AG10803 (cell line): ENCODE measurements at regions not wholly inside any gene's neighbourhood (a gene's known extent, or its start where the extent isn't known, plus 50 kb on each side); places are given as distances from the start of the nearest gene placed in this dataset.

ENCODE experiments used
- DNase-seq: peaks from one replicate; pipeline ENCODE4 v3.0.0; 2010; ENCODE audit warnings: low read depth
- H3K4me3 ChIP-seq: 2 replicates; pipeline ENCODE4 v1.5.1; 2011; ENCODE audit warnings: mild to moderate bottlenecking, low read length, control low read depth
- TF ChIP-seq, protein P1 (sequence below): conservative IDR thresholded peaks from 2 replicates; pipeline ENCODE4 v1.5.1; 2011; ENCODE audit warnings: mild to moderate bottlenecking, low read length, control low read depth, inconsistent platforms

DNA sequence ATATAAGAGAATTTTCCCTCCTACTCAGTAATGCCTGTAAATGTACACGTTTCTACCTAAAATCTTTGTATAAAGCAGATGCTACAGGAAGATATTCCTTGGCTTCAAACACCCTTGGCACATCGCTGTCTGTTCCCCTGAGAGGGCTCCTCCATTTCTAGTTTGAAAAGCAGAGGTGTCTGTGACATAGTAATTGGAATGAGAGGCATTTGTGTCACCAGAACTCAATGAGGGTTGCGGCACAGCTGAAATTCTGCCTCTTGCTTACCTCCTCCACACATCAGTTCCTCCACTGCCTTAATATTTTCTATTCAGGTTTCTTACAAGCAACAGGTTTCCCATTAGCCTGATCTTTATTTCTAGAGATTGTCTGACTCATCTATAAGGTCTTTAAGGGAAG is 359.9 kb upstream of the DCC start:
- no peak for DNase-seq
- H3K4me3 ChIP-seq, result no peak overlapping the region
- TF ChIP-seq, protein P1, sequence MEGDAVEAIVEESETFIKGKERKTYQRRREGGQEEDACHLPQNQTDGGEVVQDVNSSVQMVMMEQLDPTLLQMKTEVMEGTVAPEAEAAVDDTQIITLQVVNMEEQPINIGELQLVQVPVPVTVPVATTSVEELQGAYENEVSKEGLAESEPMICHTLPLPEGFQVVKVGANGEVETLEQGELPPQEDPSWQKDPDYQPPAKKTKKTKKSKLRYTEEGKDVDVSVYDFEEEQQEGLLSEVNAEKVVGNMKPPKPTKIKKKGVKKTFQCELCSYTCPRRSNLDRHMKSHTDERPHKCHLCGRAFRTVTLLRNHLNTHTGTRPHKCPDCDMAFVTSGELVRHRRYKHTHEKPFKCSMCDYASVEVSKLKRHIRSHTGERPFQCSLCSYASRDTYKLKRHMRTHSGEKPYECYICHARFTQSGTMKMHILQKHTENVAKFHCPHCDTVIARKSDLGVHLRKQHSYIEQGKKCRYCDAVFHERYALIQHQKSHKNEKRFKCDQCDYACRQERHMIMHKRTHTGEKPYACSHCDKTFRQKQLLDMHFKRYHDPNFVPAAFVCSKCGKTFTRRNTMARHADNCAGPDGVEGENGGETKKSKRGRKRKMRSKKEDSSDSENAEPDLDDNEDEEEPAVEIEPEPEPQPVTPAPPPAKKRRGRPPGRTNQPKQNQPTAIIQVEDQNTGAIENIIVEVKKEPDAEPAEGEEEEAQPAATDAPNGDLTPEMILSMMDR, result no peak

GRCh38 chr18:51988277-51988676 is 351.7 kb upstream of the DCC start:
- TF ChIP-seq, protein P1, result no peak
- no peak for DNase-seq
- no peak overlapping the region for H3K4me3 ChIP-seq

GRCh38 chr18:51997129-51997528 is 342.9 kb upstream of the DCC start:
- DNase-seq, result no peak
- no peak overlapping the region for H3K4me3 ChIP-seq
- TF ChIP-seq, protein P1, result no peak

GRCh38 chr18:51998066-51998465 is 341.9 kb upstream of the DCC start:
- TF ChIP-seq, protein P1, result no peak
- H3K4me3 ChIP-seq, result no peak overlapping the region
- no peak for DNase-seq

DNA sequence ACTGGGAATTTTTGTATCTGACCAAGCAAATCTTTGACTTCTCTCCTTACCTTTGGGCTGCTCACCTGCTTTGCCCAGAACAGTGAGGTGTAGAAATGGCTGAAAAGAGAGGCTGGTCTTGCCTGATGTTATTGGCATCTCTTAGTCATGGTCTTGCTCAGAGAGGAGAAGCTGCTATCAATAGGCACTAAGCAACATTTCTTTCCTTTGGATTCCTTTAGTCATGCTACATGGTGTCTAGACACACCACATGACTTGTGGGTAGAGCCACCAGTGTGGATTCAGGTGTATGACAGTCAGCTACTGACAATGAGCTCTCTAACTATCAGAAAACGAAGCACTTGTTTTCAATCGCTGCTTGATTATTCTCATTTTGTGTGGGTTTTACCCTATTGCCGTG is 341.3 kb upstream of the DCC start:
- no peak for DNase-seq
- H3K4me3 ChIP-seq, result no peak overlapping the region
- TF ChIP-seq, protein P1, result no peak

DNA sequence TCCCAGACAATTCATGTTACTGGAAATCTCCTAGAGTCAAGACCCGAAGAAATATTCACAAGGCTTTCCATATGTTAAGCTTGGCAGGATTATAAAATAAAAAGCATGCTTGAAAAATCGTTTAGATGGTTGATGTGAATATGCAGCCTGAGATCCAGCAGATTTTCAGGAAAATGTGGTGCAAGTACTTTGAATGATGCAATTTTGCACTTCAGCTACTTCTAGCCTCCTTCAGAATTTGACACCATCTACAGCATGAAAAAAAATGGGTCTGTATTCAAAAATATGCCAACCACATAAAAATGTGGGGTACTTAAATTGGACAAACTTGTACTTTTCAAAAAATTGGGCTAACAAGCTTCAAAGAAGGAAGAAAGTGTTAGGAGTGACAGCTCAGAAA is 340.6 kb upstream of the DCC start:
- TF ChIP-seq, protein P1, result no peak
- DNase-seq, result no peak
- H3K4me3 ChIP-seq, result no peak overlapping the region

- no peak for DNase-seq
- TF ChIP-seq, protein P1, result no peak
- H3K4me3 ChIP-seq, result no peak overlapping the region
Observed at GRCh38 chr18:52000435-52000834, 339.6 kb upstream of the DCC start.
